ENCODE measurements at regions not wholly inside any gene's neighbourhood (a gene's known extent, or its start where the extent isn't known, plus 50 kb on each side); places are given as distances from the start of the nearest gene placed in this dataset.

DNA sequence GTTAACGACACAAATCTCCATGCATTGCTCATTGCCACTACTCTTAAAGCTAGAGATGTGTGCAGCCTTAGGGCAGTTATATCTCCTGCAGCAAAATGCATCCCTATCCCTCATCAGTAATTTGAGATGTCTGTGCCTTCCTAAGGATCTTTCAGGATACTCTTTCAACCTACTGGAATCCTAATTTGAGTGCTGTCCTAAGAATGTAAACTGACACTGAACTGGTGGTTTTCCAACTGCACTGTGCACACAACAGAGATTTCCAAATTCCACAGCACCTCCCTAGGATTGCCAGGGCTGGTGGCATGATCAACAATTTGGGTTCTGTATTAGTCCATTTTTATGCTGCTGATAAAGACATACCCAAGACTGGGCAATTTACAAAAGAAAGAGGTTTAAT, 193.9 kb downstream of the LTN1 start:
- ATAC-seq (no peak), FAIRE-seq (no peak), DNase-seq (ENCODE audit: extremely low read depth in 1 of 4, low spot score in 3 of 4) (no peak)
- CTCF ChIA-PET (ENCODE audit: low intra/inter-chr PET ratio) = no interaction called here
- intact Hi-C loops (cut with micrococcal nuclease) (no loop called here), in situ Hi-C loops (cut with MboI) (no loop called here)
- Histone ChIP-seq H3K9me1 (ENCODE audit: control insufficient read depth, insufficient read depth, low read length) (no peaks in the 10 kb centered on the region), H2AFZ (ENCODE audit: low read depth, low read length) (no peak overlapping the region), H3K4me2 (ENCODE audit: insufficient read depth, low read length) (no peak overlapping the region), H4K20me1 (replicated peaks; ENCODE audit: control insufficient read depth, insufficient read depth, low read length) (no peaks in the 10 kb centered on the region), H3K4me3 (no peak overlapping the region), H3K79me2 (ENCODE audit: control insufficient read depth, insufficient read depth, low read length) (no peaks in the 10 kb centered on the region), H3K9me3 (replicated peaks; ENCODE audit: control insufficient read depth, insufficient read depth, low read depth, low read length) (no peaks in the 10 kb centered on the region), H3K9ac (ENCODE audit: insufficient read depth in 1 of 2, low read depth in 2 of 2, low read length in 2 of 2) (no peak overlapping the region), H3K4me1 (replicated peaks in 1 of 2; ENCODE audit: control insufficient read depth in 2 of 2, insufficient read depth in 2 of 2, low read length in 2 of 2) (no peaks in the 10 kb centered on the region), H3K27me3 (ENCODE audit: control insufficient read depth in 2 of 2, insufficient read depth in 2 of 2, low read length in 2 of 2) (no peaks in the 10 kb centered on the region; a peak in 1 of 5 replicates), H3K36me3 (ENCODE audit: control insufficient read depth, insufficient read depth, low read length) (no peaks in the 10 kb centered on the region), H3K27ac (ENCODE audit: extremely low read depth, low read depth, low read length) (no peak overlapping the region)
- POLR2A ChIA-PET = interaction anchor here (0.6 kb wide), 1 partner anchor 592 kb away, joined by 3 read pairs; no protein-coding TSS in a partner anchor
- 0% methylated on average over 1 of the region's 1 CpG for WGBS (ENCODE audit: insufficient coverage, low coverage, missing lambda C conversion rate)
- TF ChIP-seq SNRNP70 (optimal IDR thresholded peaks at IDR 0.05; ENCODE audit: low read depth, low read length) = no peak
- TF ChIP-seq CXXC5 (CRISPR knock-in tag; IDR thresholded peaks at IDR 0.05) = no peak
- no peak for TF ChIP-seq ELF1 (tag; IDR thresholded peaks at IDR 0.05)
- TF ChIP-seq ZNF324 (CRISPR knock-in tag; IDR thresholded peaks at IDR 0.05) = no peak
- no TSS peak for BruUV-seq (replicated peaks)

GRCh38 chr21:28795251-28795650, 197.4 kb downstream of the LTN1 start:
- ChIA-PET POLR2A (no interaction called here), CTCF (ENCODE audit: low intra/inter-chr PET ratio) (interaction anchor here (0.6 kb wide), 1 partner anchor 321 kb away, joined by 3 read pairs; no protein-coding TSS in a partner anchor)
- ATAC-seq (no peak), DNase-seq (ENCODE audit: extremely low read depth in 1 of 4, low spot score in 3 of 4) (no peak), FAIRE-seq (no peak)
- H3K4me1 ChIP-seq (replicated peaks in 1 of 2; ENCODE audit: control insufficient read depth in 2 of 2, insufficient read depth in 2 of 2, low read length in 2 of 2) = no peaks in the 10 kb centered on the region; a peak in 1 of 5 replicates
- intact Hi-C loops (cut with micrococcal nuclease) (no loop called here), in situ Hi-C loops (cut with MboI) (no loop called here)
- no peak overlapping the region for H3K4me2 ChIP-seq (ENCODE audit: insufficient read depth, low read length)
- no peak overlapping the region for H3K27ac ChIP-seq (ENCODE audit: extremely low read depth, low read depth, low read length)
- no peak overlapping the region for H2AFZ ChIP-seq (ENCODE audit: low read depth, low read length)
- no peaks in the 10 kb centered on the region for H3K9me3 ChIP-seq (replicated peaks; ENCODE audit: control insufficient read depth, insufficient read depth, low read depth, low read length)
- BruUV-seq (replicated peaks) = no TSS peak
- H3K9me1 ChIP-seq (ENCODE audit: control insufficient read depth, insufficient read depth, low read length) = no peaks in the 10 kb centered on the region
- no peaks in the 10 kb centered on the region for H3K79me2 ChIP-seq (ENCODE audit: control insufficient read depth, insufficient read depth, low read length)
- H3K36me3 ChIP-seq (ENCODE audit: control insufficient read depth, insufficient read depth, low read length) = no peaks in the 10 kb centered on the region
- TF ChIP-seq, protein P1, sequence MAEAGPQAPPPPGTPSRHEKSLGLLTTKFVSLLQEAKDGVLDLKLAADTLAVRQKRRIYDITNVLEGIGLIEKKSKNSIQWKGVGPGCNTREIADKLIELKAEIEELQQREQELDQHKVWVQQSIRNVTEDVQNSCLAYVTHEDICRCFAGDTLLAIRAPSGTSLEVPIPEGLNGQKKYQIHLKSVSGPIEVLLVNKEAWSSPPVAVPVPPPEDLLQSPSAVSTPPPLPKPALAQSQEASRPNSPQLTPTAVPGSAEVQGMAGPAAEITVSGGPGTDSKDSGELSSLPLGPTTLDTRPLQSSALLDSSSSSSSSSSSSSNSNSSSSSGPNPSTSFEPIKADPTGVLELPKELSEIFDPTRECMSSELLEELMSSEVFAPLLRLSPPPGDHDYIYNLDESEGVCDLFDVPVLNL (CRISPR knock-in tag; IDR thresholded peaks at IDR 0.05; ENCODE audit: low read depth) = no peak
- TF ChIP-seq ZNF717 (CRISPR knock-in tag; IDR thresholded peaks at IDR 0.05) = no peak
- TF ChIP-seq NELFE (IDR thresholded peaks at IDR 0.05; ENCODE audit: insufficient read depth, insufficient read length) = no peak
- TF ChIP-seq ZNF445 (CRISPR knock-in tag; IDR thresholded peaks at IDR 0.05; ENCODE audit: low read depth) = no peak
- TF ChIP-seq ELF2 (CRISPR knock-in tag; IDR thresholded peaks at IDR 0.05) = no peak
- TF ChIP-seq ETV6 (IDR thresholded peaks at IDR 0.05; ENCODE audit: borderline replicate concordance in 1 of 2, low read depth in 2 of 2, low read length in 1 of 2) = no peak
- no peak for TF ChIP-seq ETV6 (CRISPR knock-in tag; IDR thresholded peaks at IDR 0.05; ENCODE audit: borderline replicate concordance)
- TF ChIP-seq, protein P2, sequence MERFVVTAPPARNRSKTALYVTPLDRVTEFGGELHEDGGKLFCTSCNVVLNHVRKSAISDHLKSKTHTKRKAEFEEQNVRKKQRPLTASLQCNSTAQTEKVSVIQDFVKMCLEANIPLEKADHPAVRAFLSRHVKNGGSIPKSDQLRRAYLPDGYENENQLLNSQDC (CRISPR knock-in tag; IDR thresholded peaks at IDR 0.05) = no peak
- TF ChIP-seq E2F6 (IDR thresholded peaks at IDR 0.05; ENCODE audit: borderline replicate concordance in 1 of 2, extremely low read depth in 1 of 2, insufficient read depth in 1 of 2, insufficient read length in 1 of 2, low read depth in 1 of 2, low read length in 1 of 2, poor library complexity in 1 of 2, severe bottlenecking in 1 of 2) = no peak
- TF ChIP-seq TEAD1 (CRISPR knock-in tag; IDR thresholded peaks at IDR 0.05) = no peak
- TF ChIP-seq PHTF2 (CRISPR knock-in tag; IDR thresholded peaks at IDR 0.05) = no peak
- no peak for TF ChIP-seq ZNF830 (CRISPR knock-in tag; IDR thresholded peaks at IDR 0.05)
- no peak overlapping the region for H3K4me3 ChIP-seq
- no peak overlapping the region for H3K9ac ChIP-seq (ENCODE audit: insufficient read depth in 1 of 2, low read depth in 2 of 2, low read length in 2 of 2)
- no peaks in the 10 kb centered on the region for H4K20me1 ChIP-seq (replicated peaks; ENCODE audit: control insufficient read depth, insufficient read depth, low read length)
- H3K27me3 ChIP-seq (ENCODE audit: control insufficient read depth in 2 of 2, insufficient read depth in 2 of 2, low read length in 2 of 2) = no peaks in the 10 kb centered on the region; a peak in 1 of 5 replicates
- 0% methylated on average over 1 of the region's 1 CpG for WGBS (ENCODE audit: insufficient coverage, low coverage, missing lambda C conversion rate)
